ENCODE measurements at regions not wholly inside any gene's neighbourhood (a gene's known extent, or its start where the extent isn't known, plus 50 kb on each side); places are given as distances from the start of the nearest gene placed in this dataset.

DNA sequence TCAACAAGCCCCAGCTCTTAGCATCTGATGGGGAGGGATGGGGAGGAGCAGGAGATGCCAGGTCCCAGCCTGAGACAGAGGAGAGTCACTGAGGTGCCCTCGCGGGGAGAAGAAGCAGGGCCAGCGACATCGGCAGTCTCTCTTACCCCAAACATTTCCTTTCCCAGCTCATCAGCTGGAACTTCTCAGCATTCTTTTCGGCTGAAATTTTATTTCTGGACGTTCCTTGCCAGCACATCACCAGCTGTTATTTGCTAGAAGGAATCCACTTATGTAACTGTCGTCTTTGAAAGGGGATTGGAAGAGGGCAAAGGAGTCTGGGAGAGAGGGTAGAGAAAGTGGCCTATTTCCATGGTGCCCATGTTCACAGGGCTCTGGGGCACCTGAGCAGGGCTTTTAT, 101.0 kb upstream of the SHH start:
- no peak for TF ChIP-seq ZBTB4 (CRISPR knock-in tag; IDR thresholded peaks at IDR 0.05; ENCODE audit: borderline replicate concordance)
- no peak for TF ChIP-seq ESRRA (CRISPR knock-in tag; IDR thresholded peaks at IDR 0.05; ENCODE audit: low read depth)
- no peak for TF ChIP-seq STAT5B (CRISPR knock-in tag; IDR thresholded peaks at IDR 0.05)
- no peak for TF ChIP-seq SRSF1 (optimal IDR thresholded peaks at IDR 0.05; ENCODE audit: low read depth, low read length)

Measured in HepG2 (cell line).